ENCODE measurements at regions not wholly inside any gene's neighbourhood (a gene's known extent, or its start where the extent isn't known, plus 50 kb on each side); places are given as distances from the start of the nearest gene placed in this dataset.
A peak's percentile ranks its signal among the peaks of the same experiment; 100 is the strongest.
"Not testable (repeated sequence)": the region's sequence is repeated elsewhere in the genome, so short reads cannot be mapped to it uniquely, and the experiment has no call there.

- Mint-ChIP-seq H3K27ac (no peak overlapping the region), H3K9me3 (peaks cover 14% of the 10 kb centered on the region), H3K4me3 (no peak overlapping the region), H3K27me3 (peaks cover 13% of the 10 kb centered on the region), H3K36me3 (peaks cover 5% of the 10 kb centered on the region), H3K4me1 (no peaks in the 10 kb centered on the region)
These were observed 319.8 kb downstream of the HINT1 start for GRCh38 chr5:130845049-130845765.

DNA sequence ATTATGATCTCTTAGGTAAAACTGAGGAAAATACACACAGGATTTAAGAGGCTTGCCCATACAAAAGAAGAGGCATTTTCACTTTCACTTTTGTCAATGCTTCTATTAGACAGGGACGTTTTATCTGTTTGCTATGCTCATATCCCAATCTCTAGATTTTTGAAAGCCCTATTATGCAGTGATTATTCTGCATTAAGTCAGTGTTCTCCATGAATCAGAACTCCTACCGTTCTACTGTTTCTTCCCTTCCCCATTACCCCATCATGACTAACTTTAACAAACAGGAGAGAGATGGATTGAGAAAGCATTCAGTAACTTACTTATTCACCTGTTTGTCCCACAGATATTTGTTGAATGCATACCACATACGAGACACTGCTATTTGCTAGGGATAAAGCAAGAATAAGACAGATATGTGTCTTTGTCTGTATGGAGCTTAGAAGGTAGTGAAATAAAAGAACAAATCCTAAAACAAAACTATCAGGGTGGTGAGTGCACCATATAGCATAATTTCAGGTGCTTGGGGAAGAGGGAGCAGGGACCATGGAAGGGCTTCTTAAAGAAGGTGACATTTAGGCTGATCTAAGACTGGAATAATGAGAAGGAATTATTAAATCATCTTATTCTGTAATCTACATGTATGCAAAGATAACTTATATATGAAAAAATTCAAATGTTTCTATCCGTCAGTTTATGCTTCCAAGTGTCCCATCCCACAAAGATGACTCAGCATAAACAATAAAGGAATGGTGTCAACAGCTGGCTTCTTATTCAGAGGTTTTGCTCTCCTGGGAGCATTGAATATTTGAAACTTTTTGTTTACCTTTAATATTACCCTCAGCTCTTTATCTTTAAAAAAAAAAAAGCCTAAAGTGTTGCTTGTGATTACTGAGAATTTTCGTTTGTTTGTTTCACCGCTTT lies 328.1 kb downstream of the HINT1 start:
- Mint-ChIP-seq H3K9me3 (no peaks in the 10 kb centered on the region), H3K36me3 (no peaks in the 10 kb centered on the region), H3K27me3 (peaks cover 1% of the 10 kb centered on the region), H3K27ac (peak overlapping the region; percentile 16), H3K4me3 (peak overlapping the region; percentile 85), H3K4me1 (peaks cover 20% of the 10 kb centered on the region)

DNA sequence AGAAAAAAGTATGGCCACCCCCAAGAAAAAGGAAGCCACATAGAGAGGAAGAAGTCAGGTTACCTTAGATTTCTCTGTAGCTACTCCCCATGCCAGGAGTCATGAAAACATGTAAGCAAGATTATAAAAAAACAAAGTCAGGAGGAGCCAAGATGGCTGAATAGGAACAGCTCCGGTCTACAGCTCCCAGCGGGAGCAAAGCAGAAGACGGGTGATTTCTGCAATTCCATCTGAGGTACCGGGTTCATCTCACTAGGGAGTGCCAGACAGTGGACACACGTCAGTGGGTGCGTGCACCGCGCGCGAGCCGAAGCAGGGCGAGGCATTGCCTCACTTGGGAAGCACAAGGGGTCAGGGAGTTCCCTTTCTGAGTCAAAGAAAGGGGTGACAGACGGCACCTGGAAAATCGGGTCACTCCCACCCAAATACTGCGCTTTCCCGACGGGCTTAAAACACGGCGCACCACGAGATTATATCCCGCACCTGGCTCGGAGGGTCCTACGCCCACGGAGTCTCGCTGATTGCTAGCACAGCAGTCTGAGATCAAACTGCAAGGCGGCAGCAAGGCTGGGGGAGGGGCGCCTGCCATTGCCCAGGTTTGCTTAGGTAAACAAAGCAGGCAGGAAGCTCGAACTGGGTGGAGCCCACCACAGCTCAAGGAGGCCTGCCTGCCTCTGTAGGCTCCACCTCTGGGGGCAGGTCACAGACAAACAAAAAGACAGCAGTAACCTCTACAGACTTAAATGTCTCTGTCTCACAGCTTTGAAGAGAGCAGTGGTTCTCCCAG lies 347.3 kb downstream of the HINT1 start:
- not testable (repeated sequence) for H3K4me1 Mint-ChIP-seq, H3K36me3 Mint-ChIP-seq, H3K27ac Mint-ChIP-seq, H3K4me3 Mint-ChIP-seq, H3K27me3 Mint-ChIP-seq, H3K9me3 Mint-ChIP-seq

GRCh38 chr5:130815246-130815645 lies 349.8 kb downstream of the HINT1 start:
- H3K27me3 Mint-ChIP-seq: peaks cover 1% of the 10 kb centered on the region
- peaks cover 3% of the 10 kb centered on the region for H3K4me1 Mint-ChIP-seq
- no peak overlapping the region for H3K4me3 Mint-ChIP-seq
- H3K9me3 Mint-ChIP-seq: no peaks in the 10 kb centered on the region
- H3K36me3 Mint-ChIP-seq: no peaks in the 10 kb centered on the region
- no peak overlapping the region for H3K27ac Mint-ChIP-seq

GRCh38 chr5:130808691-130809090 lies 356.4 kb downstream of the HINT1 start:
- H3K27ac Mint-ChIP-seq: no peak overlapping the region
- H3K27me3 Mint-ChIP-seq: peaks cover 10% of the 10 kb centered on the region
- no peaks in the 10 kb centered on the region for H3K4me1 Mint-ChIP-seq
- H3K4me3 Mint-ChIP-seq: no peak overlapping the region
- no peaks in the 10 kb centered on the region for H3K9me3 Mint-ChIP-seq
- H3K36me3 Mint-ChIP-seq: no peaks in the 10 kb centered on the region

- H3K27ac Mint-ChIP-seq: no peak overlapping the region
- H3K4me3 Mint-ChIP-seq: no peak overlapping the region
- no peaks in the 10 kb centered on the region for H3K4me1 Mint-ChIP-seq
- H3K36me3 Mint-ChIP-seq: peaks cover 3% of the 10 kb centered on the region
- peaks cover 9% of the 10 kb centered on the region for H3K9me3 Mint-ChIP-seq
- peaks cover 15% of the 10 kb centered on the region for H3K27me3 Mint-ChIP-seq
These were observed 359.4 kb downstream of the HINT1 start for GRCh38 chr5:130805648-130806047.

DNA sequence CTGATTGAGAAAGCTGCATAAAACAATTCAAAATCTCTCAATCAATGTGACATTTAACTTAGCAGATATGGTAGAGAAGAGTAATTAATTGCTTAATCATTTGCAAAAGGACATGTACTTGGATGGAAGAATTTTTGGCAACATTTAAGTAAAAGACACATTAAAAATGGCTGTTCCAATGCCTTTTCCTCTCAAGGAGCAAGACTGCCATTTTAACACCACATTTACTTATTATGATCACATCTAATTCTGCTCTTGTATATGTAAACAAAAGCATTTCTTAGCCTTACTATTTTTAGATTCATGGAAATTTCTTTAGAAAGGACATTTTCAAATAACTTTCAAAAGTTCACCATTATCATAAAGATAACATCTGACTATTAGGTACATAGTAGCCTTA lies 360.0 kb downstream of the HINT1 start:
- peaks cover 13% of the 10 kb centered on the region for H3K27me3 Mint-ChIP-seq
- no peak overlapping the region for H3K27ac Mint-ChIP-seq
- H3K4me3 Mint-ChIP-seq: no peak overlapping the region
- H3K36me3 Mint-ChIP-seq: peaks cover 3% of the 10 kb centered on the region
- H3K4me1 Mint-ChIP-seq: no peaks in the 10 kb centered on the region
- peaks cover 12% of the 10 kb centered on the region for H3K9me3 Mint-ChIP-seq

DNA sequence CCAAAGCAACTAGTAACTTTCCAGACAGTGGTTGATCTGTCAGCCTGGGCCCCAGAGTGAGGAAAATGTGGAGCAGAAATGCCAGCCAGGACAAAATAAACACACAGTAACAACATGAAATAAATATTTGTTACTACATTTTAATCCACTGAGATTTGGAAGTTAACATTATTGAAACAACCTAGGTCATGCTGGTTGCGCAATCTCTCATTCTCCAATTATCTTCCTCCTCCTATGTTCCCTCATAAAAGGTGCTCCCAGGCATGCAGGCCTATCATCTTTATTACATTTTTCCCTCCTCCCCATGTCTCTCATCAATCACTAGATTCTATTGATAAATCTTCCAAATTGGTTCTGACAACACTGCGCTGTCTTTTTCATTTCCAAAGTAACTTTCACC lies 363.1 kb downstream of the HINT1 start:
- Mint-ChIP-seq H3K4me3 (no peak overlapping the region), H3K27ac (no peak overlapping the region), H3K27me3 (peaks cover 12% of the 10 kb centered on the region), H3K9me3 (peaks cover 18% of the 10 kb centered on the region), H3K36me3 (peaks cover 3% of the 10 kb centered on the region), H3K4me1 (no peaks in the 10 kb centered on the region)

DNA sequence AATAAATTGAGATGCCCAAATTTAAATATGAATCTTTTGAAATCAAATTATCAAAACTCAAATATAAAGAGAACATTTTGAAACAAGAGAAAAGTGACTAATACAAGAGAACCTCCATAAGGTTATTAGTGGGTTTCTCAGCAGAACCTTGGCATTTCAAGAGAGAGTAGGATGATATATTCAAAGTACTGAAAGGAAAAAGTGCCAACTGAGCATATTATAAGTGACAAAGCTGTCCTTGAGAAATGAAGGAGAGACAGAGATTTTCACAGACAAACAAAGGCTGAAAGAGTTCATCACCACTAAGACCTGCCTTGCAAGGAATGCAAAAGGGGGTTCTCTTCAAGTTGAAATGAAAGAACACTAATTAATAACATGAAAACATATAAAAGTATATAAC lies 366.0 kb downstream of the HINT1 start:
- Mint-ChIP-seq H3K4me1 (no peaks in the 10 kb centered on the region), H3K36me3 (peaks cover 3% of the 10 kb centered on the region), H3K27me3 (peaks cover 5% of the 10 kb centered on the region), H3K9me3 (peaks cover 18% of the 10 kb centered on the region), H3K4me3 (no peak overlapping the region), H3K27ac (no peak overlapping the region)

DNA sequence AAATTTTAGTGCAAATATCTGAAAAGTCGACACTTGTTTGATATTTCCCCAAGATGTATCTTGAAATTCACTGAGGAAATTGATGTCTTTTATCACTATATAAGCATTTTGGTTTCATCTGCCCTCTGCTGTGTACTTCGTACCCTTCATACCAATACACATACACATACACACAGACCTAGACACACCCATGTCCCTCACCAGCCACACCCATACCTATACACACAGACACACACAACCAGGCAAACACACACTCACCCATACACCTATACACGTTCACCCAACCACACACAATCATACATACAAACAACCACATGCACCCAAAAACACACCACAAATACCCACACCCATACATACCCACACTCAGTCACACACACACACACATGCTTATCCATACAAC lies 367.8 kb downstream of the HINT1 start:
- Mint-ChIP-seq H3K27me3 (peaks cover 8% of the 10 kb centered on the region), H3K27ac (no peak overlapping the region), H3K4me1 (no peaks in the 10 kb centered on the region), H3K9me3 (peaks cover 18% of the 10 kb centered on the region), H3K4me3 (no peak overlapping the region), H3K36me3 (peaks cover 3% of the 10 kb centered on the region)

GRCh38 chr5:130796902-130797301 lies 368.2 kb downstream of the HINT1 start:
- Mint-ChIP-seq H3K27me3 (peaks cover 8% of the 10 kb centered on the region), H3K36me3 (peaks cover 3% of the 10 kb centered on the region), H3K27ac (no peak overlapping the region), H3K4me3 (no peak overlapping the region), H3K9me3 (peaks cover 18% of the 10 kb centered on the region), H3K4me1 (no peaks in the 10 kb centered on the region)

- Mint-ChIP-seq H3K4me3 (no peak overlapping the region), H3K9me3 (peaks cover 12% of the 10 kb centered on the region), H3K4me1 (no peaks in the 10 kb centered on the region), H3K36me3 (no peaks in the 10 kb centered on the region), H3K27ac (no peak overlapping the region), H3K27me3 (peaks cover 6% of the 10 kb centered on the region)
These were observed 369.0 kb downstream of the HINT1 start for GRCh38 chr5:130796032-130796431.

GRCh38 chr5:130795037-130795436 lies 370.0 kb downstream of the HINT1 start:
- Mint-ChIP-seq H3K9me3 (peaks cover 6% of the 10 kb centered on the region), H3K36me3 (no peaks in the 10 kb centered on the region), H3K27ac (no peak overlapping the region), H3K27me3 (peaks cover 8% of the 10 kb centered on the region), H3K4me1 (no peaks in the 10 kb centered on the region), H3K4me3 (no peak overlapping the region)

- Mint-ChIP-seq H3K4me3 (no peak overlapping the region), H3K27ac (no peak overlapping the region), H3K9me3 (no peaks in the 10 kb centered on the region), H3K4me1 (no peaks in the 10 kb centered on the region), H3K36me3 (no peaks in the 10 kb centered on the region), H3K27me3 (peaks cover 12% of the 10 kb centered on the region)
These were observed 387.3 kb downstream of the HINT1 start for GRCh38 chr5:130777794-130778193.

- Mint-ChIP-seq H3K36me3 (peaks cover 2% of the 10 kb centered on the region), H3K27ac (no peak overlapping the region), H3K27me3 (peaks cover 13% of the 10 kb centered on the region), H3K9me3 (no peaks in the 10 kb centered on the region), H3K4me3 (no peak overlapping the region), H3K4me1 (no peaks in the 10 kb centered on the region)
These were observed 391.2 kb downstream of the HINT1 start for GRCh38 chr5:130773813-130774212.

All from activated naive CD4-positive, alpha-beta T cell treated with anti-CD3 and anti-CD28 coated beads, Interleukin-2, amount 50 U/mL, for 24 hours (primary cell).